ENCODE measurements at regions not wholly inside any gene's neighbourhood (a gene's known extent, or its start where the extent isn't known, plus 50 kb on each side); places are given as distances from the start of the nearest gene placed in this dataset.
A peak's percentile ranks its signal among the peaks of the same experiment; 100 is the strongest.

GRCh38 chr2:19021100-19021476, 337.3 kb downstream of the OSR1 start (continued):
- no peak for TF ChIP-seq PRDM15 (CRISPR knock-in tag; IDR thresholded peaks at IDR 0.05)

- Histone ChIP-seq H3K4me3 (replicated peaks in 1 of 3; ENCODE audit: insufficient read depth in 1 of 3, low read depth in 2 of 3, low read length in 3 of 3) (peak overlapping the region; percentile 32 to 63 (median 42); a peak in 5 of 6 replicates), H3K36me3 (replicated peaks in 1 of 2; ENCODE audit: control insufficient read depth in 1 of 2, insufficient read depth in 2 of 2, low read length in 2 of 2) (no peaks in the 10 kb centered on the region), H2AFZ (ENCODE audit: low read length) (no peak overlapping the region), H3K79me2 (ENCODE audit: insufficient read depth, low read length) (no peaks in the 10 kb centered on the region), H3K9me3 (ENCODE audit: low read length) (no peaks in the 10 kb centered on the region), H4K20me1 (ENCODE audit: insufficient read depth, low read length) (no peaks in the 10 kb centered on the region), H3K4me2 (ENCODE audit: low read depth, low read length) (peak overlapping the region; percentile 69), H3K27ac (ENCODE audit: extremely low read length, insufficient read depth, low read length) (peak overlapping the region; percentile 52), H3K27me3 (ENCODE audit: control insufficient read depth in 1 of 2, insufficient read depth in 2 of 2, low read length in 2 of 2) (no peaks in the 10 kb centered on the region), H3K9ac (ENCODE audit: insufficient read depth, low read depth, low read length) (peak overlapping the region; percentile 54), H3K4me1 (ENCODE audit: insufficient read depth, low read length) (peaks cover 29% of the 10 kb centered on the region)
- CTCF ChIA-PET (ENCODE audit: low intra/inter-chr PET ratio, low total read pairs): no interaction called here
- in situ Hi-C loops (cut with HindIII; ENCODE audit: extremely low pct_ligation_motif_present, low pct_unique_long_range_greater_than_20kb): no loop called here
- WGBS (ENCODE audit: low lambda C conversion rate): 47% methylated on average over 10 of the region's 11 CpGs
- FAIRE-seq (peak; percentile 77), ATAC-seq (peak; percentile 90), DNase-seq (ENCODE audit: low spot score) (peak; percentile 80)
- TSS peak; percentile 91 for BruUV-seq (replicated peaks)
- POLR2A ChIA-PET: interaction anchor here (0.8 to 3.3 kb wide), 16 partner anchors 12 to 460 kb away, joined by 3 to 27 read pairs (median 8); partner anchors contain the start of genes OSR1 and RDH14
- intact Hi-C loops (cut with micrococcal nuclease; ENCODE audit: unreplicated experiment): loop anchor here (1.0 to 5.0 kb wide), 5 partner anchors 102 to 460 kb away; partner anchors contain the start of gene RDH14
- no peak for TF ChIP-seq ZNF274 (CRISPR knock-in tag; IDR thresholded peaks at IDR 0.05)
- TF ChIP-seq GTF3A (CRISPR knock-in tag; conservative IDR thresholded peaks at IDR 0.05): no peak
- TF ChIP-seq DRAP1 (CRISPR knock-in tag; IDR thresholded peaks at IDR 0.05): peak; percentile 40; the same call in 1 of the 2 replicates
- TF ChIP-seq ARNT (IDR thresholded peaks at IDR 0.05): no peak
- TF ChIP-seq GPN1 (CRISPR knock-in tag; IDR thresholded peaks at IDR 0.05; ENCODE audit: borderline replicate concordance): no peak
- TF ChIP-seq NCOA5 (CRISPR knock-in tag; IDR thresholded peaks at IDR 0.05): no peak
- peak; percentile 20; the same call in 1 of the 2 replicates for TF ChIP-seq ZFX (CRISPR knock-in tag; IDR thresholded peaks at IDR 0.05; ENCODE audit: low read depth)
- peak; percentile 30; the same call in 1 of the 2 replicates for TF ChIP-seq ZFY (CRISPR knock-in tag; IDR thresholded peaks at IDR 0.05)
- TF ChIP-seq ZNF253 (CRISPR knock-in tag; IDR thresholded peaks at IDR 0.05; ENCODE audit: borderline replicate concordance): no peak
- no peak for TF ChIP-seq FLYWCH1 (CRISPR knock-in tag; IDR thresholded peaks at IDR 0.05)
- no peak for TF ChIP-seq CBFB (CRISPR knock-in tag; IDR thresholded peaks at IDR 0.05)
- TF ChIP-seq ZNF256 (CRISPR knock-in tag; conservative IDR thresholded peaks at IDR 0.05): no peak
- TF ChIP-seq ISX (CRISPR knock-in tag; conservative IDR thresholded peaks at IDR 0.05): no peak
- TF ChIP-seq NPAS2 (CRISPR knock-in tag; IDR thresholded peaks at IDR 0.05; ENCODE audit: borderline replicate concordance): no peak
- no peak for TF ChIP-seq ZNF724P (CRISPR knock-in tag; IDR thresholded peaks at IDR 0.05; ENCODE audit: borderline replicate concordance)
- no peak for TF ChIP-seq TFDP1 (CRISPR knock-in tag; IDR thresholded peaks at IDR 0.05; ENCODE audit: borderline replicate concordance)
These were observed 338.0 kb downstream of the OSR1 start for GRCh38 chr2:19020144-19021099.
